Prostate gland (tissue), 2 donors: ENCODE measurements at regions not wholly inside any gene's neighbourhood (a gene's known extent, or its start where the extent isn't known, plus 50 kb on each side); places are given as distances from the start of the nearest gene placed in this dataset.

ENCODE experiments used
- CTCF ChIP-seq, 4 experiments: fragments of 200-600 bp in 2 of 4; fragments of 450-650 bp in 2 of 4; sonication (generic) in 2 of 4; IDR thresholded peaks; 1 replicate in 3 of 4; 2 replicates in 1 of 4; pipeline ENCODE4 v1.5.1; 2016 to 2019; ENCODE audit warnings: antibody characterized with exemption in 4 of 4, mild to moderate bottlenecking in 2 of 4, moderate library complexity in 2 of 4
- POLR2AphosphoS5 ChIP-seq: sonication (generic); formaldehyde crosslinking; IDR thresholded peaks from one replicate; pipeline ENCODE4 v1.6.1; 2017; ENCODE audit warnings: antibody characterized with exemption

- TF ChIP-seq CTCF (IDR thresholded peaks at IDR 0.05) (no peak), POLR2AphosphoS5 (no peak)
These were observed 542.3 kb downstream of the METTL4 start for GRCh38 chr18:2028986-2029385.
